SHP77 (cell line): ENCODE measurements at regions not wholly inside any gene's neighbourhood (a gene's known extent, or its start where the extent isn't known, plus 50 kb on each side); places are given as distances from the start of the nearest gene placed in this dataset.
"Not testable (repeated sequence)": the region's sequence is repeated elsewhere in the genome, so short reads cannot be mapped to it uniquely, and the experiment has no call there.

Experiments
- DNase-seq, 2 experiments: peaks; one replicate each; lab custom pipeline; 2025; lab: John Stamatoyannopoulos, UW

- no peak for DNase-seq
These were observed 502.2 kb downstream of the PYDC2 start for GRCh38 chr3:191963182-191963581.

GRCh38 chr3:191966556-191966955 is 505.6 kb downstream of the PYDC2 start:
- DNase-seq, result no peak

- no peak for DNase-seq
These were observed 507.3 kb downstream of the PYDC2 start for GRCh38 chr3:191968299-191968698.

- DNase-seq, result no peak
These were observed 511.9 kb downstream of the PYDC2 start for GRCh38 chr3:191972714-191973398.

- DNase-seq, result peak; percentile 60 to 63
These were observed 512.9 kb downstream of the PYDC2 start for GRCh38 chr3:191973820-191974219.

- DNase-seq, result no peak
These were observed 515.0 kb downstream of the PYDC2 start for GRCh38 chr3:191975936-191976335.

GRCh38 chr3:191980443-191980842 is 519.5 kb downstream of the PYDC2 start:
- no peak for DNase-seq

- DNase-seq, result no peak
These were observed 521.5 kb downstream of the PYDC2 start for GRCh38 chr3:191982481-191982880.

- no peak for DNase-seq
These were observed 524.7 kb downstream of the PYDC2 start for GRCh38 chr3:191985691-191986090.

GRCh38 chr3:191987831-191988350 is 526.9 kb downstream of the PYDC2 start:
- no peak for DNase-seq

- DNase-seq, result not testable (repeated sequence)
These were observed 533.0 kb downstream of the PYDC2 start for GRCh38 chr3:191993952-191994351.

- DNase-seq, result no peak
These were observed 536.1 kb downstream of the PYDC2 start for GRCh38 chr3:191997093-191997492.

- DNase-seq, result no peak
These were observed 536.8 kb downstream of the PYDC2 start for GRCh38 chr3:191997579-191998268.

- no peak for DNase-seq
These were observed 540.3 kb downstream of the PYDC2 start for GRCh38 chr3:192001218-192001617.

- no peak for DNase-seq
These were observed 545.0 kb downstream of the PYDC2 start for GRCh38 chr3:192005989-192006388.

GRCh38 chr3:192009903-192010302 is 548.9 kb downstream of the PYDC2 start:
- no peak for DNase-seq

- peak in 1 of 2 experiments; percentile 0 for DNase-seq
These were observed 549.5 kb downstream of the PYDC2 start for GRCh38 chr3:192010490-192010889.

GRCh38 chr3:192011137-192011536 is 550.2 kb downstream of the PYDC2 start:
- DNase-seq, result no peak

GRCh38 chr3:192013110-192013509 is 552.1 kb downstream of the PYDC2 start:
- DNase-seq, result no peak

GRCh38 chr3:192022412-192022811 is 561.4 kb downstream of the PYDC2 start:
- DNase-seq, result no peak

- no peak for DNase-seq
These were observed 563.8 kb downstream of the PYDC2 start for GRCh38 chr3:192024751-192025150.

GRCh38 chr3:192026661-192027060 is 565.7 kb downstream of the PYDC2 start:
- no peak for DNase-seq

- DNase-seq, result no peak
These were observed 571.0 kb downstream of the PYDC2 start for GRCh38 chr3:192031941-192032340.
